Muscle layer of colon (tissue), 2 donors: ENCODE measurements at regions not wholly inside any gene's neighbourhood (a gene's known extent, or its start where the extent isn't known, plus 50 kb on each side); places are given as distances from the start of the nearest gene placed in this dataset.
"Not testable (repeated sequence)": the region's sequence is repeated elsewhere in the genome, so short reads cannot be mapped to it uniquely, and the experiment has no call there.

ENCODE experiments used
- H3K27ac ChIP-seq: one replicate; pipeline ENCODE4 v1.7.0; 2013; ENCODE audit warnings: low read depth, mild to moderate bottlenecking, low read length, moderate library complexity
- H3K27me3 ChIP-seq, 2 donors: one replicate each; pipeline ENCODE4 v1.7.0; 2013; ENCODE audit warnings: low read length in 2 of 2, mild to moderate bottlenecking in 2 of 2; ENCODE audit not compliant: insufficient read depth in 2 of 2, control insufficient read depth in 1 of 2
- H3K36me3 ChIP-seq: one replicate; pipeline ENCODE4 v1.7.0; 2013; ENCODE audit warnings: mild to moderate bottlenecking, low read length; ENCODE audit not compliant: insufficient read depth
- H3K4me1 ChIP-seq: one replicate; pipeline ENCODE4 v1.7.0; 2013; ENCODE audit warnings: mild to moderate bottlenecking, low read length; ENCODE audit not compliant: insufficient read depth
- H3K4me3 ChIP-seq, 2 donors: one replicate each; pipeline ENCODE4 v1.7.0; 2013; ENCODE audit warnings: low read length in 2 of 2, low read depth in 1 of 2, mild to moderate bottlenecking in 1 of 2, moderate library complexity in 1 of 2
- H3K9ac ChIP-seq: one replicate; pipeline ENCODE4 v1.7.0; 2013; ENCODE audit warnings: low read length
- H3K9me3 ChIP-seq: one replicate; pipeline ENCODE4 v1.7.0; 2013; ENCODE audit warnings: mild to moderate bottlenecking, low read length
- donor health status: abdominal sarcoma.
- donor health status: Adenocarcinoma of cecum.

GRCh38 chr20:53666144-53666543 lies 72.5 kb upstream of the ZNF217 start:
- no peaks in the 10 kb centered on the region for H3K9me3 ChIP-seq
- H3K27ac ChIP-seq = no peak overlapping the region
- no peaks in the 10 kb centered on the region for H3K27me3 ChIP-seq
- no peak overlapping the region for H3K4me3 ChIP-seq
- no peaks in the 10 kb centered on the region for H3K4me1 ChIP-seq
- H3K36me3 ChIP-seq = no peaks in the 10 kb centered on the region
- H3K9ac ChIP-seq = no peak overlapping the region

DNA sequence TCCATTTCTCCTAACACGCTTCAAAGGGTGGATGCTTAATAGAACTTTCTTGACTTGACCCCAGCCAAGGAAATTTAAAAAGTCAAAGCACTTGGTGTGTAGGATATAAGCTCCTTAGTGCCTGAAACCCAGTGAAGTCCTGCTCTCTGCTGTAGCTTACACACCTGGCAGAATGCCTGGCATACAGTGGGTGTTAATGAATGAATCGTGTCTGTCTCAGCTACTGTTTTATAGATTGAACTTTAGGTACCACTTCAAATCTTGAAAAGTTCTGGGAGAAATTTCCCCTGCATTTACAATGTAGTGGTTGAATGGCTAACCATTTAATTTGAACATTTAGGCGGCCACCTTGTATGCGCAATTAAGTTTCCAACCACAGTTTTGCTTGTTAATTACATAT lies 70.5 kb upstream of the ZNF217 start:
- Histone ChIP-seq H3K9me3 (no peaks in the 10 kb centered on the region), H3K4me3 (no peak overlapping the region), H3K27ac (no peak overlapping the region), H3K36me3 (no peaks in the 10 kb centered on the region), H3K4me1 (peaks cover 9% of the 10 kb centered on the region), H3K27me3 (no peaks in the 10 kb centered on the region), H3K9ac (no peak overlapping the region)

- not testable (repeated sequence) for H3K27ac ChIP-seq, H3K4me3 ChIP-seq, H3K36me3 ChIP-seq, H3K9ac ChIP-seq, H3K9me3 ChIP-seq, H3K4me1 ChIP-seq, H3K27me3 ChIP-seq
Observed at GRCh38 chr20:53663521-53663920, 69.9 kb upstream of the ZNF217 start.

GRCh38 chr20:53662595-53662994 lies 69.0 kb upstream of the ZNF217 start:
- no peak overlapping the region for H3K9ac ChIP-seq
- no peaks in the 10 kb centered on the region for H3K36me3 ChIP-seq
- H3K9me3 ChIP-seq = no peaks in the 10 kb centered on the region
- no peak overlapping the region for H3K27ac ChIP-seq
- H3K27me3 ChIP-seq = no peaks in the 10 kb centered on the region
- no peak overlapping the region for H3K4me3 ChIP-seq
- peaks cover 9% of the 10 kb centered on the region for H3K4me1 ChIP-seq

- Histone ChIP-seq H3K27me3 (no peaks in the 10 kb centered on the region), H3K9me3 (no peaks in the 10 kb centered on the region), H3K36me3 (no peaks in the 10 kb centered on the region), H3K4me1 (peaks cover 14% of the 10 kb centered on the region), H3K9ac (no peak overlapping the region), H3K27ac (peak overlapping the region; percentile 44), H3K4me3 (peak overlapping the region in 1 of 2 donors; percentile 63)
Observed at GRCh38 chr20:53660947-53661381, 67.3 kb upstream of the ZNF217 start.

DNA sequence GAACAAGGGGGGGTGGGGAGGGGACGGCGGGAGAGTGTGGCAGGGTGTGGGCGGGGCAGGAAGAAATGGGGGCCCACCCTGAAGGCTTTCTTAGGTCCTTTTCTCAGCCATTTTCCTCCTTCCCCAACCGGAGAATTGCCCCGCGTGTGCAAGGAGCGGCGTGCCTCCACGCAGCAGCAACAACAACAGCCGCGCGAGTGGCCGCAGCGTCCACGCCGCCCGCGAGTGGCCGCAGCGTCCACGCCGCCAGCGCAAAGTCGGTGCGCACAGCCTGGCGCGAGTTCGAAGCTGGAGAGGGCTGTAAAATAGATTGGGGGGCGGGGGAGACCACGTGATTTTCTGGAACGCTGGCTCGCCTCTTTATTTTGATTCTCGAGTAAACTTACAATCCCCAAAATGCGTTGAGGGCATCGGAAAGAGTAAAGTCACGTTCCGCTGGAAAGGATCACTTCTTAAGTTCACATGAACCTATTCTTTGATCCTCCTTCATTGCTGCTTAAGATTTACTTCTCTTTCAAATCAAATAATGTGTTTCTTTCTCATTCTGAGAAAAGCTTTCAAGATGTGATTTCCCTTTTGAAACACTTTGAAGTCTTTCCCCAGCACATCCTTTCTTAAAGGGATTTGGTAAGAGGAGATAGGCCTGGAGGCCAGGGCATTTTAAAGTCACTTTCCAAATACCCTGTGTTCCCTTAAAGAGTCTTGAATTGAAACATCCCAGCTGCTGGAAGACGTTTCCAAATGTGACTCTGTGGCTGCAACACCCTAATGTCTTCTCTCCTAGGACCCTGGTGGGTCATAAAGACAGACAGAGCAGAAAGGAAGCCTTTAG lies 66.7 kb upstream of the ZNF217 start:
- Histone ChIP-seq H3K4me3 (peak overlapping the region; percentile 50 to 63), H3K4me1 (peaks cover 14% of the 10 kb centered on the region), H3K9ac (peak overlapping the region; percentile 7), H3K27ac (peak overlapping the region; percentile 44), H3K9me3 (no peaks in the 10 kb centered on the region), H3K36me3 (no peaks in the 10 kb centered on the region), H3K27me3 (no peaks in the 10 kb centered on the region)

GRCh38 chr20:53658973-53659372 lies 65.3 kb upstream of the ZNF217 start:
- Histone ChIP-seq H3K9ac (no peak overlapping the region), H3K9me3 (no peaks in the 10 kb centered on the region), H3K4me3 (no peak overlapping the region), H3K36me3 (no peaks in the 10 kb centered on the region), H3K27ac (no peak overlapping the region), H3K4me1 (peaks cover 14% of the 10 kb centered on the region), H3K27me3 (no peaks in the 10 kb centered on the region)

- Histone ChIP-seq H3K27ac (no peak overlapping the region), H3K4me1 (peaks cover 14% of the 10 kb centered on the region), H3K36me3 (no peaks in the 10 kb centered on the region)
Observed at GRCh38 chr20:53658322-53658721, 64.7 kb upstream of the ZNF217 start.

DNA sequence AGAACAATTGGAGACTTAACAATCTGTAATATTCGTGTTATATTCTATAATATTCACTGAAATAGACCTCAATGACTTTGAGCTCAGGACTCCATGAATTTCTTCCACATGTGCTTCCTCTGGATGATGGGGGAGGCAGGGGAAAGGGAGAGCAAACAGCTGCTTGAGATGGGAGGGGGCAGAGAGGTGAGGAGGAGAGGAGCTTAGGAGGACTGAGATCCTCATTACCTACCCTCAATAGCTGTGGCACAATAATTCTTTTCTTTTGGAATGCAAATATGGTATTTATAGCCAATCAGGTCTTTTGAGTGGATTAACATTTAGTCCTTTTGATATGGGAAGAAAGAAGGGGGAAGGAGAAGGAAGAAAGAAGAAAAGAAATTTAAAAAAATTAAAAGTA lies 64.1 kb upstream of the ZNF217 start:
- H3K27me3 ChIP-seq = no peaks in the 10 kb centered on the region
- H3K4me3 ChIP-seq = no peak overlapping the region
- H3K36me3 ChIP-seq = no peaks in the 10 kb centered on the region
- H3K9ac ChIP-seq = no peak overlapping the region
- H3K27ac ChIP-seq = no peak overlapping the region
- peaks cover 15% of the 10 kb centered on the region for H3K4me1 ChIP-seq
- H3K9me3 ChIP-seq = no peaks in the 10 kb centered on the region

More at GRCh38 chr20:53658322-53658721, 64.7 kb upstream of the ZNF217 start:
- Histone ChIP-seq H3K4me3 (no peak overlapping the region), H3K9ac (no peak overlapping the region), H3K9me3 (no peaks in the 10 kb centered on the region), H3K27me3 (no peaks in the 10 kb centered on the region)

DNA sequence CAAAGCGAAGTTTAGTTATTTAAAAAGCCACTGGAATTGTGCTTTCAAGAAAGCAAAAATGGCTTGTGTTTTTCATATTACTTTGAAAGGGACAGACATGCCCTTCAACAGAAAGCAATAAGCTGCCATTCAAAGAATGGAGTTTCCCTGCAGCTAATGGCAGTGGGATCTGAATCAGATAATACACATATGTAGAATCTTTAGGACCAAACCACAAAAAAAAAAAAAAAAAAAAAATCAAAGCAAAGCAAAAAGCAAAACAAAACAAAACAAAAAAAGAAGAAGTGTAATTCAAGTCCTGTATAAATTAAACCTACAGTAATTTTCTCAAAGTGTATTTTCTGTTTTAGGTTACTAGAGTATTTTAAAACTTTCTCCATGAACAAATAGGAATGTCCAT lies 63.6 kb upstream of the ZNF217 start:
- no peak overlapping the region for H3K4me3 ChIP-seq
- H3K4me1 ChIP-seq = peaks cover 20% of the 10 kb centered on the region
- H3K9me3 ChIP-seq = no peaks in the 10 kb centered on the region
- H3K27ac ChIP-seq = no peak overlapping the region
- H3K36me3 ChIP-seq = no peaks in the 10 kb centered on the region
- no peaks in the 10 kb centered on the region for H3K27me3 ChIP-seq
- no peak overlapping the region for H3K9ac ChIP-seq

- no peak overlapping the region for H3K27ac ChIP-seq
- no peaks in the 10 kb centered on the region for H3K9me3 ChIP-seq
- peaks cover 24% of the 10 kb centered on the region for H3K4me1 ChIP-seq
Observed at GRCh38 chr20:53656293-53657202, 62.9 kb upstream of the ZNF217 start.

More at GRCh38 chr20:53656293-53657202, 62.9 kb upstream of the ZNF217 start:
- Histone ChIP-seq H3K9ac (no peak overlapping the region), H3K36me3 (no peaks in the 10 kb centered on the region), H3K27me3 (no peaks in the 10 kb centered on the region), H3K4me3 (no peak overlapping the region)
